ENCODE measurements at regions not wholly inside any gene's neighbourhood (a gene's known extent, or its start where the extent isn't known, plus 50 kb on each side); places are given as distances from the start of the nearest gene placed in this dataset.
"Not testable (repeated sequence)": the region's sequence is repeated elsewhere in the genome, so short reads cannot be mapped to it uniquely, and the experiment has no call there.

GRCh38 chr4:181821039-181822004, 421.9 kb upstream of the TENM3 start:
- no peak for DNase-seq (ENCODE audit: low spot score)

DNA sequence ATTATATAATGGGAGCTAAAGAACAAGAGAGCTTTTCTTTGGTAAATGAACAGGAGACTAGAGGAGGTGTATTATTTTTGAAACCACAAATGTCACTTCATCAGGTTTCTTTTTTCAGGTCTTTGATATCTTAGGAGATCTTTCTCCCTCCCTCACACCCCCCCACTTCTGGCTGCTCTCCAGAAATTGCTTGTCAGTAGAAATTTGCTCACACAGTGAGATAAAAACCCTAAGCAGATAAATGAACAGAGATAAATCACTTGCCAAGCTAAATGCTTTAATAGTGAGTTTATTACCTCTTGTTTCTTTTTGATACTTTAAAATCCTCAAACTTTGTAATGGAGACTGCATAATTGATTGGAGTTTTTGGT, 421.2 kb upstream of the TENM3 start:
- no peak for DNase-seq (ENCODE audit: low spot score)

GRCh38 chr4:181823183-181823582, 420.0 kb upstream of the TENM3 start:
- no peak for DNase-seq (ENCODE audit: low spot score)

DNA sequence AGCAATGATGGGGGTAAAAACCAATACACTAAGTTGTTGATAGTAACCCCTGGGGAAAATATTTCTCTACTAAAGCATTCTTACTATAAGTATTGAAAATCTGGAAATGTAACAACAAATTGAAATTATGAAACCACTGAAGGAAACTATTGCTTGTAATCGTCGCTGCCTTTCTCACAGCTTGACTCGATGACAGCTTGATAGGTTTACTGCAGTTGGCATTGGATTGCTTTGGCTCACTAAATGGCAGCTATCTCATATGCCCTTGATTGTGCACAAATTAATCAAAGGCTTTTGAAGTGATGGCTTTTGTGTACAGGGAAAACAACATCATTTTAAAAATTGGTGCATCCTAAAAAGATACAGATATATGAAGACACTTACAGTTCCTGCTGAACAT, 419.6 kb upstream of the TENM3 start:
- DNase-seq (ENCODE audit: low spot score) = no peak

DNA sequence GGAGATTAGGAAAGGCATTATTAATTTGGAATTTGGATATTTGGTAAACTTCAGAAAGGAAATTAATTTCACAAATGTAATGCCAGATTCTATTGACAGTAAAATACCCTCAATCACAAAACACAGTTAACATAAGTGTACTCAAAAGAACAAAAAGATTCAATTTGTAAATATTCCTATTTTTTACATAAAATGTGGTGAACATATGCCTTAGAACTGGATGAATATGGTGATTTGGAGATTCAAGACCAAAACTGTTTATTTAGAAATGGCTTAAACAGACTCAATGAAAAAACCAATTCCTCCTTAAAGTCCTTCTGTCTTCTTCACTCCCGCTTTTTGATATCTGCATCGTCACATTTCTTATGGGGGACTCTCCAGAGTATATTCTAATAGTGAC, 417.6 kb upstream of the TENM3 start:
- DNase-seq (ENCODE audit: low spot score) = no peak

- DNase-seq (ENCODE audit: low spot score) = no peak
These were observed 416.0 kb upstream of the TENM3 start for GRCh38 chr4:181827246-181827645.

GRCh38 chr4:181830404-181831035, 412.7 kb upstream of the TENM3 start:
- DNase-seq (ENCODE audit: low spot score) = no peak

DNA sequence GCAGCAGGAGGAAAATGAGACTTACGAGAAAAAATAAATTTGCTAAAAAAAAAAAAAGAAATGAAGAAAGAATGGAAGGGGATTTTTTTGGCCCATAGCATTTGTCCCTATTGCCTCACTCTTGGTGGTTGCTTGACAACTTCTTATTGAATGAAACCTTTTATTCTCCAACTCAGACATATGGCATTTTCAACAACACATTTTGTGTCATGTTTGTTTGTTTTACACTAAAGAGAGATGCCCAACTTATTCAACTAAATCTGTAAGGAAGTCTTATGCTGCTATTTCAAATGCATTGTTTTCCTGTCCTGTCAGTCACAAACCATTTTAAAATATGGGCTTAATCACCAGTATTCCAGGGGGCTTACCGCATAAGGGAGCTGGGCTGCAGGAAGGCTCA, 409.1 kb upstream of the TENM3 start:
- DNase-seq (ENCODE audit: low spot score) = no peak

GRCh38 chr4:181835348-181835747, 407.9 kb upstream of the TENM3 start:
- DNase-seq (ENCODE audit: low spot score) = no peak

DNA sequence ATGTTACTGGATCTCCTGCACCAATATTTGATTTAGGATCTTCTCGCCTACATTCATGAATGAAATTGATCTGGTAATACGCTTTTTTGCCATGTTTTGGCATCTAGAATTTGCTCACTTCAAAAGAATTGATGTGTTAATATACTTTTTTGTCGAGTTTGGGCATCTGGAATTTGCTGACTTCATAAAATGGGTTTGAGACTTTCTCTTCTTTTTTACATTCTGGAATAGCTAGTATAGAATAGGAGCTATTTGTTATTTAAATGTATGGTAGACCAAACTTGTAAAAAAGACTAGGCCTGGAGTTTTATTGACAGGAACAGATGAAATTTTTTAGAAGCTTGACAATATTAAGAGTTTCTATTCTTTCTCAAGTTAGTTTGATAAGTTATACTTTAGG, 404.9 kb upstream of the TENM3 start:
- DNase-seq (ENCODE audit: low spot score) = no peak

DNA sequence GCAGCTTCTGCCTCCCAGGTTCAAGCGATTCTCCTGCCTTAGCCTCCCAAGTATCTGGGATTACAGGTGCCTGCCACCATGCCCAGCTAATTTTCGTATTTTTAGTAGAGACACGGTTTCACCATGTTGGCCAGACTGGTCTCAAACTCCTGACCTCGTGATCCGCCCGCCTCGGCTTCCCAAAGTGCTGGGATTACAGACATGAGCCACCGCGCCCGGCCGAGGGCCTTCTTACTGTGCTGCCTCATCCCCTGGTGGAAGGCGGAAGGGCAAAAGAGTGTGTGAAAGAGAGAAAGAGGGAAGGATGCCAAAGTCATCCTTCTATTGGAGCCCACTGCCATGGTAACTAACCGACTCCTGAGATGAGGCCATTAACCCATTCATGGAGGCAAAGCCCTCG, 399.4 kb upstream of the TENM3 start:
- not testable (repeated sequence) for DNase-seq (ENCODE audit: low spot score)

DNA sequence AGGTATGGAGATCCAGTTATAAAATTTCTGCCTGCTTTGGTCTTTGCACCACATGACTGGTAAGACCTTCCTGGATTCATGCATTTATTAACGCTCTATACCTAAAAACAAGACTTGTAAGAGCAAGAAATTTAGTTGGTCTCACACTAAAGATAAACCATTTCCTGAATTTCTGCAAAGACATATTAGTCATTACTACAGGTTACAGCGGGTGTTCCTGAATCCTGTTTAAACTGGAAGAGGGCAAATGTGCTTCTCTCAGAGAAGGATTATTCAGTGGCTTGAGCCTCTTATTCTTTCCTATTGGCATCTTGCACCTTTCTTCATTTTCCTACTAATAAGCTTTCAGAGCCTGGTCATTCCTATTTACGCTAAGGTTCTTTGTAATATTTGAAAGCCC, 397.6 kb upstream of the TENM3 start:
- no peak for DNase-seq (ENCODE audit: low spot score)

DNA sequence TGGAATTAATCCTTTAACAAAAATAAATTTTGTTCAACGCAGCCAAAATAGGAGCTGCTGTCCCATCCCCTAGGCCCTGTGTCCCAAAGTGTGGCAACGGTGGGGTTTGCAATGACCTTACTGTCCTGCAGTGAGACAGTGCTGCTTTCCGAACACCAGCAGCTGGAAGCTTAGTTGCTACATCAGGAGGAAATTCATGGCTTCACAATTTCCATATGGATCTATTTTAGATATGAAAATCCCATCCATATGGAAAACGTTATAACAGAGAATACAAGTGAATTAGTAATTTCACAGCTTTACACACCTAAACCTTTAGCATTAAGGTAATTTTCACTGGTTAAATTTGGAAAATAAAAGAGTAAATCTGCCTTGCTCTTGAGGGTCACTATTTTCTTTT, 396.3 kb upstream of the TENM3 start:
- no peak for DNase-seq (ENCODE audit: low spot score)

DNA sequence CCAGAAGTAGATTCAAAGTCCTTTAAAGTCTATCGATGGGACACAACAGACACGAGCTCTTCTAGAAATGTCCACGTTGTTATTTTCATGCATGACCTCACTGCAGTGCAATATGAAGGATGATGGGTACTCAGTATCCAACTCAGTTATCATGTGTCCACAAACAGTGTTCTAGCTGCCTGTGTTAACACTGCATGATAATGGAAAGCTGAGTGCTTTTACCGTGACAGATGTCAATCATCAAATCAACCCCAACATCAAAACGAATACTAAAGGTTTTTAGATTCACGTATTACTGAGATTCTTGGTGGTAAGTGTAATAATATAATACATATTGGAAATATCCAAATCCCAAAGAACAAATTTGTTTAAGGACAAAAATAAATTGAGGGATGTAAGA, 394.8 kb upstream of the TENM3 start:
- DNase-seq (ENCODE audit: low spot score) = no peak

DNA sequence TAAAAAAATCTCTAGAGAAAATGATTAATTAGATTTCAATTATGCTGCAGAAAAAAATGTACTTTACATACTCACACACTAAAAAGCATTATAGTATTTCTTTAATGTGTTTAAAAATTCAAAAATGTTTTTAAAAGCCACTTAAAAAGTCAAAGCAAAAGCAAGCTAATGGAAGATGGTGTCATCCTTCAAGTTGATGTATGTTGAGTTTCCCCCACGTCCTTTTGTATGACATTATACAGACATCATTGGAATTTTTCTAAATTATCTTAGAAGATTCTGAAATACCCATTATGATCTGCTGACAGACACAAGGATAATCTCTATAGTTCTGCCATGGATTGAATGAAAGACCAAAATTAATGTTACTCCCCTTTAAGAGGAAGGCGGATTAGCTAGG, 393.7 kb upstream of the TENM3 start:
- DNase-seq (ENCODE audit: low spot score) = no peak

- no peak for DNase-seq (ENCODE audit: low spot score)
These were observed 389.2 kb upstream of the TENM3 start for GRCh38 chr4:181853881-181854511.

DNA sequence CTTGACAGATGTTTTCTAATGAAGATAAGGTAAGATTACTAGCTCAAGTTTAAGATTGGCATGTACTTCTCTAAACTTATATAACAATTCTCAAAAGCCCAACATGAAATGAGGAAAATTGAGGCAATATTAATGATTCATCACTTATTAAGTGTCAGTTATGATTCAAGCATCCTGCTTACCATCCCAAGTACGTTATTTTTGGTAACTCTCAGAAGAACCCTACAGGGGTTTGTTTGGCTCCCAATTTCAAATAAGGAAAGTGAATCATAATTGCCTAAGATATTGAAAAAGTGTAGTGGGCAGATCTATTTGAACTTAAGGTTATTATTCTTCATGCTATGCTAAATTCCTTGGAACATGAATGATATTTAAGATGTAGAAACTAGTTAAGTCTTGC, 387.9 kb upstream of the TENM3 start:
- no peak for DNase-seq (ENCODE audit: low spot score)

GRCh38 chr4:181857471-181857870, 385.7 kb upstream of the TENM3 start:
- not testable (repeated sequence) for DNase-seq (ENCODE audit: low spot score)

DNA sequence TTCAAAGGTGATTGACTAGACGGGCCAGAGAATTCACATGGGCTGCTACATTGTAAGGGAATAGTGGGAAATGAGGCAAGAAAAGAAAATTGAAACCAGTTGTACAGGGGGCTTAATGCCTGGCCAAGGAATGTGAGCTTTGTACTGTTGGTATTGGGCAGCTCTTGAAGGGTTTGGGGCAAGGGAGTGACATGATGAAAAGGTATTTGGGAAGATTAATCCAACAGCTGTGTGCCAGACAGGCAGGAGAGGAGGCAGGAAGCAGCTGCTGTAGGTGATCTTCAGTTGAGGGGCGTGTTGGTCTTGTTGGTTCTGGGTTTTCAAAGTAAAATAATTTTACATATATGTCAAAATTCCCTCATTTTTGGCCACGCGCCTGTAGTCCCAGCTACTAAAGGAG, 384.5 kb upstream of the TENM3 start:
- DNase-seq (ENCODE audit: low spot score) = no peak

DNA sequence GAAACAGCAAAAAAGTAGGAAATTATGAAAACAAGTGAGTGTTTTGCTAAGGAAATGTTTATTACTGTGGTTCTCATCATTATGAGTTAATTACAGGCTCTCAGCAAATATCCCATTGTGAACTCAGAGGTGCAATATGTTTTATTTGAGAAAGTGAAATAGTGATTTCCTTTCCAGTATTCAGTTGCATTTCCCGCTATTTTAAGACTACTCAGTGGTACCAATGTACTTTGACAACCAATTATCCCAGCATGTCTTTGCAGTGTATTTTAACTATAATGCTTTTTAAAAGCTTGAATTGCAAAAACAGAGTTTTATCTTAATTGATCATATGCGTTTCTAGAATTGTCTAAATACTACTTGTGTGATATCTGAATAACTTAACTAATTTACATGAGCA, 383.8 kb upstream of the TENM3 start:
- no peak for DNase-seq (ENCODE audit: low spot score)

- DNase-seq (ENCODE audit: low spot score) = no peak
These were observed 383.0 kb upstream of the TENM3 start for GRCh38 chr4:181860157-181860556.

- no peak for DNase-seq (ENCODE audit: low spot score)
These were observed 382.5 kb upstream of the TENM3 start for GRCh38 chr4:181860668-181861067.

DNA sequence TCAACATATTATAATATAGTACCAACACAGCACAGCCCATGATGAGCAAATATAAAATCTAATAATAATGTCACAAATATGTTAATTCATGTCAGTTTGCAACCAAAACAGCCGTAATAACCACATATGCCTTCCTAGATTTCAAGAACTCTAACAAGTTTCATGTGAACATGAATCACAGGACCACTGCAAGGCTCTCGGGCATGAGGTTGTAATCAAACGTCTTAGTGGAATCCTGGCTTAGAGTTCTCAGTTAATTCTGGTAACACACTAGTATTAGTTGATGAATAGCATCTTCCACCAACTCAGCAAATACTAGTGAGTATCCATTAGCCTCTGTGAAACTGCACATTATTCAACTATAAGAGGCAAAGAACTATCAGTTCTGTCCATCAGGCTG, 379.3 kb upstream of the TENM3 start:
- no peak for DNase-seq (ENCODE audit: low spot score)

Measured in RKO (cell line).